Heart left ventricle (tissue), 13 donors: ENCODE measurements at regions not wholly inside any gene's neighbourhood (a gene's known extent, or its start where the extent isn't known, plus 50 kb on each side); places are given as distances from the start of the nearest gene placed in this dataset.

Source experiments
- POLR2A ChIP-seq, 2 donors: fragments of 450-650 bp; IDR thresholded peaks; one replicate each; pipeline ENCODE4 v1.6.1; 2017; ENCODE audit warnings: antibody characterized with exemption in 2 of 2, mild to moderate bottlenecking in 2 of 2, moderate library complexity in 2 of 2
- TF ChIP-seq, protein P1 (sequence below), 12 donors: fragments of 200-600 bp; sonication (generic) in 4 of 12; IDR thresholded peaks; one replicate each; pipeline versions ENCODE4 v1.5.0 to v1.8.0; 2018 to 2022; ENCODE audit warnings: antibody characterized with exemption in 12 of 12, mild to moderate bottlenecking in 5 of 12
- donor health status: ischemic (EF 13 %, LVEDD 7.1; RV severe dilation, severe dysfunction).
- donor health status: DM: no; HTN: yes; CAD: no.
- donor health status: DM: no; HTN: no; CAD: no.
- donor health status: ischemic (EF 25% LVEDD 6.9; RV normal size, moderate dysfunction).
- donor health status: ischemic (EF 25% LVEDD 5.7; RV mildly dilated, moderate dysfunction).
- donor health status: ischemic (EF 35%, LVEDD 5.7; RV mildly dilated, moderate dysfunction).
- donor health status: nonischemic (EF 11% LVEDD 7.7; RV severe dilation, severe dysfunction).
- donor health status: DM: yes; HTN: yes; CAD: no.
- donor health status: PGD.
- donor health status: ischemic (EF 29% LVEDD 5.4; RV normal size, mild dysfunction).
- donor health status: nonischemic (EF 23%, LVEDD 6.1; RV moderate dilation, normal function).

- TF ChIP-seq, protein P1, sequence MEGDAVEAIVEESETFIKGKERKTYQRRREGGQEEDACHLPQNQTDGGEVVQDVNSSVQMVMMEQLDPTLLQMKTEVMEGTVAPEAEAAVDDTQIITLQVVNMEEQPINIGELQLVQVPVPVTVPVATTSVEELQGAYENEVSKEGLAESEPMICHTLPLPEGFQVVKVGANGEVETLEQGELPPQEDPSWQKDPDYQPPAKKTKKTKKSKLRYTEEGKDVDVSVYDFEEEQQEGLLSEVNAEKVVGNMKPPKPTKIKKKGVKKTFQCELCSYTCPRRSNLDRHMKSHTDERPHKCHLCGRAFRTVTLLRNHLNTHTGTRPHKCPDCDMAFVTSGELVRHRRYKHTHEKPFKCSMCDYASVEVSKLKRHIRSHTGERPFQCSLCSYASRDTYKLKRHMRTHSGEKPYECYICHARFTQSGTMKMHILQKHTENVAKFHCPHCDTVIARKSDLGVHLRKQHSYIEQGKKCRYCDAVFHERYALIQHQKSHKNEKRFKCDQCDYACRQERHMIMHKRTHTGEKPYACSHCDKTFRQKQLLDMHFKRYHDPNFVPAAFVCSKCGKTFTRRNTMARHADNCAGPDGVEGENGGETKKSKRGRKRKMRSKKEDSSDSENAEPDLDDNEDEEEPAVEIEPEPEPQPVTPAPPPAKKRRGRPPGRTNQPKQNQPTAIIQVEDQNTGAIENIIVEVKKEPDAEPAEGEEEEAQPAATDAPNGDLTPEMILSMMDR (IDR thresholded peaks at IDR 0.05) = no peak
- no peak for TF ChIP-seq POLR2A (IDR thresholded peaks at IDR 0.05)
Observed at GRCh38 chr5:59999056-59999455, 105.5 kb upstream of the PDE4D start.
